NOMO-1 (cell line): ENCODE measurements at regions not wholly inside any gene's neighbourhood (a gene's known extent, or its start where the extent isn't known, plus 50 kb on each side); places are given as distances from the start of the nearest gene placed in this dataset.
"Not testable (repeated sequence)": the region's sequence is repeated elsewhere in the genome, so short reads cannot be mapped to it uniquely, and the experiment has no call there.

Experiments used
- DNase-seq, 2 experiments: peaks; one replicate each; lab custom pipeline; 2025; ENCODE audit not compliant: unreplicated experiment in 2 of 2; lab: John Stamatoyannopoulos, UW

GRCh38 chr22:25449781-25450317, 114.6 kb upstream of the GRK3 start:
- DNase-seq = no peak

DNA sequence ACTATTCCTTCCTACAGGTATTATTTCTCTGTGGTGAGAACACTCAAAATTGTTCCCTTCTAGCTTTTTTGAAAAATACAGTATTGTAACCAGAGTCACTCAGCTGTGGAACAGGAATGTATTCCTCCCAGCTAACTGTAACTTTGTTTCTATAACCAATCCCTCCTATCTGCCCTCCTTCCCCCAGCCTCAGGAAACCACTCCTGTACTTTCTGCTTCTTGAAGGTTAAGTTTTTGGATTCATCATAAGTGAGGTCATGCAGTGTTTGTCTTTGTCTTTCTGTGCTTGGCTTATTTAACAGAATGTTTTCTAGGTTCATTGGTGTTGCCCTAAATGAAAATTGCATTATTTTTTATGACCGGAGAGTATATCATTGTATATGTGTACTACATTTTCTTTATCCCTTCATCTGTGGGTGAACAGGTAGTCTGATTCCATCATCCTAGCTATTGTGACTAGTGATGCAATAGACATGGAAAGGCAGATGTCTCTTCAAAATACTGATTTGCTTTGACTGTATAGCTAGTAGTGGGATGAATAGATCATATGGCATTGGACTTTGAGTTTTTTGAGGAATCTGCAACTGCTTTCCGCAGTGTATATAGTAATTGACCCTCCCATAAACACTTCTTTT, 112.9 kb upstream of the GRK3 start:
- DNase-seq = no peak

DNA sequence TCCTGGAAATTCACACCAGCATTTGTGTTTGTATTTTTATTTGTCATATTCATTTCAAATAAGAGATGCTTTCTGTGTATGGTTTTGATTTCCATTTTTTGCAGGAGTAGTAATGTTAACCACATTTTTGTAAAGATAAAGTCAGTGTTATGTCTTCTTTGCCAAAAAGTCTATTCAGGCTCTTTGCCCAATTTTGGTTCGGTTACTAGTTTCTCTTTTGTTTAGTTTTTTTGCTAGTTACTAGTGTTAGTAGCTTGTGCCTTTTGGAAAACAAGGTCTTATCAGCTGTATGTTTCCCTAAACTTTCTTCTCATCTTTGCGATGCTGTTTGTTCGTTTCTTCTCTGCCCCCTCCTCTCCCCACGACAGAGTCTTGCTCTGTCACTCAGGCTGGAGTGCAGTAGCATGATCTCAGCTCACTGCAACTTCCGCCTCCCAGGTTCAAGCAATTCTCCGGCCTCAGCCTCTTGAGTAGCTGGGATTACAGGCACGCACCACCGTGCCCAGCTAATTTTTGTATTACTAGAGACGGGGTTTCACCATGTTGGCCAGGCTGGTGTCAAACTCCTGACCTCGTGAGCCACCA, 112.3 kb upstream of the GRK3 start:
- DNase-seq = no peak

DNA sequence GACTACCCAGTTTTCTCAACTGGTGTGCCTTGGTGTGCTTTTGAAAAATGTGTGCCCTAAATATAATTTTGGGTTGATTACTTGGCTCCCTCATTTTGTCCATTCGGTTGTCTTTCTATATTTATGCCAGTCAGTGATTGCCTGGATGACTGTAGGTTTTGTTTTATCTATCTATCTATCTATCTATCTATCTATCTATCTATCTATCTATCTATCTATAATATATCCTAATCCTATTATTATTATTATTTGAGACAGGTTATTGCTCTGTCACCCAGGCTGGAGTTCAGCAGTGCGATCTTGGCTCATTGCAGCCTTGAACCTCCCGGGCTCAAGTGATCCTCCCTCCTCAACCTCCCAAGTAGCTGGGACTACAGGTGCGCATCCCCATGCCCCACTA, 111.4 kb upstream of the GRK3 start:
- no peak for DNase-seq

GRCh38 chr22:25453557-25453956, 110.9 kb upstream of the GRK3 start:
- no peak for DNase-seq

DNA sequence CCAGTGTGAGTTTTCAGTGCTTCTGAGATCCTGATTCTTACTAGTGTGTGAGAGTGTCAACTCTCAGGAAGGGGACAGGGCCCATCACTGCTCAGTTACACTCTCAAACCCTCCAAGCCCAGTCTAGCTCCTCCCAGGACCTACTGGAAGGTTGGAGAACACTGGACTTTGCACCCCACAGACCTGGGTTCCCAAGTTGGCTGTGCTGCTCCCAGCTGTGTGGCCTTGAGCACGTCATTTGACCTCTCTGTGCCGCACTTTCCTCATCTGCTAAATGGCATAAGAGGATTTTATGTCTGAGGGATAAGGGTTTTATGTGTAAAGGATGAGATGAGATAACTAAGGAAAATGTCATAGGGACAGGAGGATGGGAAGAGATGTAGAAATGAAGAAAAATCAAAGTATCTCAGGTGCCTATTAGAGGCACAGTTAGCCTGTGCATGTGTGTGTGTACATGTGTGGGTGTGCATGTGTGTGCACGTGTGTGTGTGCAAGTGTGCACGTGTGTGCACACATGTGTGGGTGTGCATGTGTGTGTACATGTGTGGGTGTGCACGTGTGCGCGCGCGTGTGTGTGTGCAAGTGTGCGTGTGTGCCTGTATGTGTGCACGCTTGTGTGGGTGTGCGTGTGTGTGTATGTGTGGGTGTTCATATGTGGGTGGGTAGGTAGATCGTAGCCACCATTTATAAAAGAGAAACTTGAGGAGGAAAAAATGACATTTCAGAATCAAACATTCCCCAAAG, 108.0 kb upstream of the GRK3 start:
- DNase-seq = not testable (repeated sequence)

DNA sequence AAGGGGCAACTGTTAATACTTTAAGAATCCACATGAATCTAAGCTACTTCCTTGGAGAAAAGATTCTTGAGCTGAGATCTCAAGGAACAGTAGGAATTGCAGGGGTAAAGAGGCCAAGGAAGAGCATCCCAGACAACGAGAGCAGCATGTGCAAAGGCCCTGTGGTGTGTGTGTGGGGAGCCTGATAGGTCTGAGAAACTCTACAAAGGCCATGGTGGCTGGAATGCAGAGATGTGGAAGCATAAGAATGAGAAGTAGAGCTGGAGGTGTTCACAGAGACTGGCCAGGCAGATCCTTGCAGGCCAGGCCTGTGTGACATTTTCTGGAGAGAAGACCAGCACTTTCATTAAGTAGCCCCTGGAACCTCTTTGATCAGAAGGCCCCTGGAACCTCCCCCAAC, 105.8 kb upstream of the GRK3 start:
- DNase-seq = not testable (repeated sequence)

GRCh38 chr22:25460682-25461081, 103.8 kb upstream of the GRK3 start:
- not testable (repeated sequence) for DNase-seq

GRCh38 chr22:25461301-25461700, 103.2 kb upstream of the GRK3 start:
- DNase-seq = no peak

DNA sequence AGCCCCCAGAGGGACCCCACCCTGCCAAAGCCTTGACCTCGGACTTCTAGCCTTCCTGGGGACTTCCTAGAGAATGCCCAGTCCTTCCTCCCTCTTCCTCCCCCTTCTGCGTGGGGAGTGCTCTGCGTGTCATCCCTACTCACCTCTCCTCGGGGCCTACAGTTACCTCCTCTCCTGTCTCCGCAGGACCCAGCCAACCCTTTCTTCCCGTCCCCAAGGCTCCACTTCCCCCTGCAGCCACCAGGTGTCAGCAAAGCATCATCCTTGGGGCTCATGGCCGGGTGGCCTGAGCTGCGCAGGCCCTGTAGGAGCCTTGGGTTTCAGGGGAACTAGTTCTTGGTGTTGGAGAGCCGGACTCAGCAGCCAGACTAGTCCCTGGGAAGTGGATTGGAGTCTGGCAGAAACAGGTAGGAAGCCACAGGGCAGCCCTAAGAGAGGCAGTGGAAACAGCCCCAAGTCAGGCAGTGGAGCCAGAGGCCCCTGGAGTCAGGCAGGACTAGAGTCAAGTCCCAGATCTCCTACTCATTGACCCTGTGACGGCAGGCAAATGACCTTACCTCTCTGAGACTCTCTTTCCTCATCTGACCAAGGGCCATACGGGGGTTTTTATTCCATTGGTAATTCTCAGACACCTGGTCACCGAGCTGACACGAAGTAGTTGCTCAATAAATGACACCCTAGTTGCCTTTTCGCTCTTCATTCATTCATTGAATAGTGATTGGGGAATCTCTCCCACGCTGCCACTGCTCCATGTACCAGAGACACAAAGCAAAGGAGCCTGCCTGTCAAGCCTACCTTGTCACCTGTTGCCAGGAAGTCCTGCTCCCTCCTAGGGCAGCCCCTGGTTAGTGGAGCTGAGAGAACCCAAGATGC, 101.8 kb upstream of the GRK3 start:
- DNase-seq = peak; percentile 56 to 73

DNA sequence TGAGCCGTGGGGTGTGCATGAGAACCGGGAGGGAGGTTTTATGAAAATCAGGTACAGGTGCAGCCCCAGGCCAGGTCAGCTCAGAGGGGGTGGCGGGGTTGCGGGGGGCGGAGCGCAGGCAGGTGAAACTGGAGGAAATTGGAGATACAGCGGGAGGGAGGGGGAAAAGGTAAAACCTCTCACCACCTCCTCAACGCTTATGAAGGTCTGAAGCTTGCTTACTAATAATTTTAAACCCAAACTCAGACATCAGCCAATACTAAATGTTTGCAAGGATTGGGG, 101.2 kb upstream of the GRK3 start:
- not testable (repeated sequence) for DNase-seq

- not testable (repeated sequence) for DNase-seq
Observed at GRCh38 chr22:25464326-25464725, 100.1 kb upstream of the GRK3 start.

DNA sequence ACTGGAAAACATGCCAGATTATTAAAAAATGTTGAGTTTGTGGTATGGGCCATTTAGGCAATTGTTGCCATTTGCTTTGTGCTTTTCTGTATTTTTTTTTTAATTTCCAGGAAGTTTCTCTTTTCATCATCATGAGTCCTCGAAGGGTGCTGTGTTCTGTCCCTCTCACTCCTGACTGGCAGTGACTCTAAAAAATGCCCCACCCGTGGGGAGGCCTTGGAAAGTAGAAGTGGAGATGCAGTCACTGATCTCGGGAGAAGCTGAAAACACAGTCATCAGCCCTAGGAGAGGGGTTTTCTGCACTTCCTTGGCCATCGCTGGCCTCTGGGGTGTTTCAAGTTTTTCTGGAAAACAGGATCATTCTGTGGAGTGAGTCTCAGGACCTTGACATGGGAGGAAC, 98.5 kb upstream of the GRK3 start:
- no peak for DNase-seq

DNA sequence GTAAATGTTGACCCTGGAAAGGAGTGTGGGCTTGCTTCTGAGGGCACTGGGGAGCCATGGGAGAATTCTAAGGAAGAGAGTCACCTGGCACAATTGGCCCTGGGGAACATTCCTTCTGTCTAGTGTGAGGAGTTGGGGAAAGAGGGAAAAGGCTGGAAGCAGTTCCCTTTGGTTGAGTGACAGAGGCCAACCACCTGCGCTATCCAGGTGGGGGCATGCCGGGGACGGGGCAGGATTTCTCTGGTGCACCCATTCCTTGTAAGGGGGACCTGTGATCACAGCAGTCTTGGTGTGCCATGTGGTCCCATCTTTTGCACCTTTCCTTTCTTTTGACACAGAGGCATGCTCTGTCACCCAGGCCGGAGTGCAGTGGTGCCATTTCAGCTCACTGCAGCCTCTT, 92.1 kb upstream of the GRK3 start:
- DNase-seq = no peak

- no peak for DNase-seq
Observed at GRCh38 chr22:25475257-25476022, 89.0 kb upstream of the GRK3 start.

DNA sequence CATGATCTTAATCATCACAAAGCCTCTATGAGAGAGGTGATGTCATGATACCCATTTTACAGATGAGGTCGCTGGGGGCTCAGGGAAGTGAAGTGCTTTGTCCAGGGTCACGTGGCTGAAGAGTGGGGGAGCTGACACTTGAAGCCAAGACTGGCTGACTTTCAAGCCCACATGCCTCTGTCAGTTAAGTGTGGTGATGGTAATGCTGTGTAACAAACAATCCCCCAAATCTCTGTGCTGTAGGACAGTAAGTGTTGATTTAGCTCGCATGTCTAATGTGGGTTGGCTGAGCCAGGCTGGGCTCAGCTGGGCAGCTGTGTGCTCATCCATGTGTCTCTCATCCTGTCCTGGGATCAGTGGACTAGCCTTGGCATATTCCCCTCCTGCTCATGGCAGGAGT, 87.1 kb upstream of the GRK3 start:
- no peak for DNase-seq

- DNase-seq = no peak
Observed at GRCh38 chr22:25478111-25478510, 86.4 kb upstream of the GRK3 start.

DNA sequence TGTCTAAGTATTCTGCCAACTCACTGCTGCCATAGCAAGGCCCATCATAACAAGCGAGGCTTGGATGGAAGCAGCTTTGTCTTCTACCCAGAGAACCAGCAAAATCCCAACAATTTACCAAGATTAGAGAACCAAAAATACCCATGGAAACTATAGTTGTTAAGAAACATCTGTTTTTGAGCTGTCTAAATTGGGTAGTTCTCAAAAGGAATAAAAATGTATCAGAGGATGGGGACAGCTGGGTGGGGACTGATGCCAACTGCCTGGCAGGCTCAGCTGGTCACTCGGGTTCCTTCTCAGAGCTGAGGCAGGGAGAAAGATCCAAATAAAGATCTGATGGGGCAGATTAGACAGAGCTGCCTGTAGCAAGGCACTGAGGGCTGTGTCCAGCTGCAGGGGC, 85.9 kb upstream of the GRK3 start:
- no peak for DNase-seq

GRCh38 chr22:25480868-25481267, 83.6 kb upstream of the GRK3 start:
- DNase-seq = not testable (repeated sequence)

GRCh38 chr22:25482091-25482760, 82.2 kb upstream of the GRK3 start:
- DNase-seq = no peak
